KOPT-K1 (cell line): ENCODE measurements at regions not wholly inside any gene's neighbourhood (a gene's known extent, or its start where the extent isn't known, plus 50 kb on each side); places are given as distances from the start of the nearest gene placed in this dataset.
A peak's percentile ranks its signal among the peaks of the same experiment; 100 is the strongest.

Source experiments
- H3K27ac ChIP-seq: fragments of 200-600 bp; sonication (generic); 2 replicates; pipeline ENCODE4 v1.5.1; 2016; ENCODE audit warnings: antibody characterized with exemption, mild to moderate bottlenecking, low read depth, low read length; ENCODE audit not compliant: poor library complexity, severe bottlenecking
- H3K36me3 ChIP-seq: fragments of 200-600 bp; sonication (generic); 2 replicates; pipeline ENCODE4 v1.5.1; 2017; ENCODE audit warnings: antibody characterized with exemption, mild to moderate bottlenecking, low read length, moderate library complexity; ENCODE audit not compliant: insufficient read depth
- H3K9me3 ChIP-seq: fragments of 200-600 bp; sonication (generic); 2 replicates; pipeline ENCODE4 v1.5.1; 2017; ENCODE audit warnings: antibody characterized with exemption, low read length, mild to moderate bottlenecking; ENCODE audit not compliant: insufficient read depth, poor library complexity, severe bottlenecking

DNA sequence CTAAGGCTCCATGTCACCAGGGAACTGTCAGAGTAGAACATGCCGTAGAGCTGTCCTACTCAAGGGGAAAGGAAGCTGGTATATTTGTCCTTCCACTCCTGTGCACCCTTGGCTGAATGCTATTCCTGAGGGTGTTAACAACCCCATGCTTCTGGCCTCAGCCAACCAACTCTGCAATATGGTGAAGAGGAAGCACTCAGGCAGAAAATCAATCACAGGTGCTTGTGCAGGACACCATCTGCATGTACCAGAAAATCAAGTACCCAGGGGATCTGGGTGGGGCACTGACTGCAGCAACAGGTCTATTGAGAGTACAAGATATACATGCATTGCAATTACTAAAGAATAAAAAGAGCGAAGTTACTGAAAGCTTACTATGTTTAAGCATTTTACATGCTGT lies 51.4 kb upstream of the NEK6 start:
- H3K27ac ChIP-seq: peak overlapping the region; percentile 61

More for the DNA sequence above, 51.4 kb upstream of the NEK6 start:
- Histone ChIP-seq H3K9me3 (no peaks in the 10 kb centered on the region), H3K36me3 (no peaks in the 10 kb centered on the region)
